Kidney (tissue), 13 donors: ENCODE measurements at regions not wholly inside any gene's neighbourhood (a gene's known extent, or its start where the extent isn't known, plus 50 kb on each side); places are given as distances from the start of the nearest gene placed in this dataset.

ENCODE experiments used
- DNase-seq, 5 donors: peaks; one replicate each; pipeline ENCODE4 v3.0.0-alpha.2; 2013 to 2020
- FAIRE-seq: peaks from 2 replicates; lab custom pipeline; 2012; peaks lifted over from hg19 to GRCh38; lab: Jason Lieb, UNC
- H3K27ac ChIP-seq, 2 donors: one replicate each; pipeline ENCODE4 v1.7.0; 2013; ENCODE audit warnings: low read depth in 2 of 2, low read length in 2 of 2, inconsistent platforms in 1 of 2
- H3K27me3 ChIP-seq: one replicate; pipeline ENCODE4 v1.7.1; 2013; ENCODE audit warnings: low read length, inconsistent platforms; ENCODE audit not compliant: control insufficient read depth, insufficient read depth
- H3K36me3 ChIP-seq, 3 donors: one replicate each; pipeline versions ENCODE4 v1.7.0 to v1.7.1; 2013; ENCODE audit warnings: low read length in 3 of 3, control low read depth in 1 of 3, inconsistent platforms in 1 of 3; ENCODE audit not compliant: insufficient read depth in 3 of 3, control insufficient read depth in 2 of 3
- H3K4me1 ChIP-seq, 3 donors: one replicate each; pipeline versions ENCODE4 v1.7.0 to v1.7.1; 2013; ENCODE audit warnings: low read length in 3 of 3, inconsistent platforms in 1 of 3, low read depth in 1 of 3; ENCODE audit not compliant: control insufficient read depth in 2 of 3, insufficient read depth in 2 of 3
- H3K4me3 ChIP-seq, 3 donors: one replicate each; pipeline versions ENCODE4 v1.7.0 to v1.8.1; 2013; ENCODE audit warnings: low read length in 3 of 3, control low read depth in 1 of 3, inconsistent platforms in 1 of 3
- H3K9ac ChIP-seq, 3 donors: one replicate each; pipeline versions ENCODE4 v1.7.0 to v1.7.1; 2013; ENCODE audit warnings: low read length in 3 of 3, control low read depth in 1 of 3, inconsistent platforms in 1 of 3
- H3K9me3 ChIP-seq, 3 donors: one replicate each; pipeline versions ENCODE4 v1.7.0 to v1.7.1; 2013; ENCODE audit warnings: low read length in 3 of 3, control low read depth in 1 of 3, inconsistent platforms in 1 of 3; ENCODE audit not compliant: control insufficient read depth in 2 of 3, insufficient read depth in 1 of 3
- intact Hi-C: fragments of 100-400 bp; cut with DNase I; formaldehyde crosslinking; loops from one replicate; pipeline ENCODE4 v1.11.1; 2022
- TF ChIP-seq, protein P1 (sequence below): IDR thresholded peaks from 3 replicates; pipeline ENCODE4 v1.5.1; 2012; ENCODE audit warnings: mild to moderate bottlenecking, moderate library complexity, borderline replicate concordance; ENCODE audit not compliant: insufficient read depth; ENCODE audit errors: extremely low read depth
- donor health status: control.
- donor health status: control.
- donor health status: control.
- donor health status: control.
- donor health status: control.
- donor health status: DM: yes; HTN: yes; CAD: no.
- donor health status: Normal renal cell carcinoma (clear cell type).

DNA sequence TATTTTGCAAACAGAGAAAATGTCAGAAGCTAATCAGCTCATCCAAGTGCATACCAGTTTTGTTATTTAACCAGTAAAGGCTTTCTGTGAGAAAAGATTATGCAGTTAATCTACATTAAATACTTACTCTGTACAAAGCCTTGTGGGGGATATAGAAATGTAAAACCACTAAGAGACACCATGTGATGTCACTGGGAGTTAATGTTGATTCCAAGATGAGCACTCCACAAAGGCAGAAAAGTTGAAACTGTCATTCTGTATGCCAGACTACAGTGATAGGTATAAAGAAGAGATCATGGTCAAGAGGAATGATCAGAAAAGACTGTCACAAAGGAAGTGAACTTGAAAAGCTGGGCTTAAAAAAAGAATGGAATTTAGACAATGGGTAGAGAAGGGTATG, 100.3 kb upstream of the SGIP1 start:
- intact Hi-C loops, result no loop called here
- Histone ChIP-seq H3K36me3 (no peaks in the 10 kb centered on the region), H3K27me3 (no peaks in the 10 kb centered on the region), H3K4me1 (no peaks in the 10 kb centered on the region), H3K27ac (no peak overlapping the region), H3K9me3 (no peaks in the 10 kb centered on the region), H3K4me3 (no peak overlapping the region), H3K9ac (no peak overlapping the region)
- DNase-seq (no peak), FAIRE-seq (no peak)
- TF ChIP-seq, protein P1, sequence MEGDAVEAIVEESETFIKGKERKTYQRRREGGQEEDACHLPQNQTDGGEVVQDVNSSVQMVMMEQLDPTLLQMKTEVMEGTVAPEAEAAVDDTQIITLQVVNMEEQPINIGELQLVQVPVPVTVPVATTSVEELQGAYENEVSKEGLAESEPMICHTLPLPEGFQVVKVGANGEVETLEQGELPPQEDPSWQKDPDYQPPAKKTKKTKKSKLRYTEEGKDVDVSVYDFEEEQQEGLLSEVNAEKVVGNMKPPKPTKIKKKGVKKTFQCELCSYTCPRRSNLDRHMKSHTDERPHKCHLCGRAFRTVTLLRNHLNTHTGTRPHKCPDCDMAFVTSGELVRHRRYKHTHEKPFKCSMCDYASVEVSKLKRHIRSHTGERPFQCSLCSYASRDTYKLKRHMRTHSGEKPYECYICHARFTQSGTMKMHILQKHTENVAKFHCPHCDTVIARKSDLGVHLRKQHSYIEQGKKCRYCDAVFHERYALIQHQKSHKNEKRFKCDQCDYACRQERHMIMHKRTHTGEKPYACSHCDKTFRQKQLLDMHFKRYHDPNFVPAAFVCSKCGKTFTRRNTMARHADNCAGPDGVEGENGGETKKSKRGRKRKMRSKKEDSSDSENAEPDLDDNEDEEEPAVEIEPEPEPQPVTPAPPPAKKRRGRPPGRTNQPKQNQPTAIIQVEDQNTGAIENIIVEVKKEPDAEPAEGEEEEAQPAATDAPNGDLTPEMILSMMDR, result no peak

DNA sequence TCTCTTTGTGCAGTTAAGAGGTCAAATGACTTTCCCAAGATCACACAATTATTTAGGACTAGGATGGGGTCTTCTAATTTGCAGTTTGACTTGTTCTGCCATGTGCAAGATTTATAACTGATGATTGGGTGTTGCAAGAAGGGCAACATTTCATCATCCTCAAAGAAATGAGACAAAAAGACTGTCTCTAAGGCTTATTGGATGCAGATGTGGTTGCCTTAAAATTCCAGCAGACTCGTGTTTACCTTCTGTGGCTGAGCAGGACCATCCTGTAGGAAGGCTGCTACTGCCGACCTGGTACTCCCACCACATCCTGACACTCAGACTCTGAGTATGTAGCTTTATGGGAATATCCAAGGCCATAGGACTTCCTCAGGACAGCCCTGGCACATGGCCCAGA, 99.9 kb upstream of the SGIP1 start:
- Histone ChIP-seq H3K4me1 (no peaks in the 10 kb centered on the region), H3K9ac (no peak overlapping the region), H3K9me3 (no peaks in the 10 kb centered on the region), H3K27me3 (no peaks in the 10 kb centered on the region), H3K36me3 (no peaks in the 10 kb centered on the region), H3K4me3 (no peak overlapping the region), H3K27ac (no peak overlapping the region)
- FAIRE-seq (no peak), DNase-seq (no peak)
- TF ChIP-seq, protein P1, result no peak
- intact Hi-C loops, result no loop called here

DNA sequence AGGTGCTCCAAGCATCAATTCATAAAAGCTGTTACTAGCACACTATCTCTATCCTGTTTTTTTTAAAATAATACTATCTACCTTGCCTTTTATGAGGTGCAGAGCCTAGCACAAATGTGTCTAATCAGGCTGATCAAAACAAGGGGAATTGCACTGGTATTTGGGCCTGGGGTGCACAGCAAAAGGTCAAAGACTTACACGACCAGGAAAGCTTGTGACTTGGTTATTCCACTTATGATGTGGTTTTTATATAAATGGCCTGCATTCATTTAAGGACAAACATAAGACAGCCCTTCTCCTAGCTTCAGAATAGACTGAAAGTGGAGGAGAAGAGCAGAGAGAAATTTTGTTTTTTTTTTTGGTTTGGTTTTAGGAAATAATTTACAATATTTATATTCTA, 98.4 kb upstream of the SGIP1 start:
- no peak overlapping the region for H3K4me3 ChIP-seq
- H3K9ac ChIP-seq, result no peak overlapping the region
- DNase-seq, result no peak
- H3K9me3 ChIP-seq, result no peaks in the 10 kb centered on the region
- no peak overlapping the region for H3K27ac ChIP-seq
- no peak for FAIRE-seq
- H3K27me3 ChIP-seq, result no peaks in the 10 kb centered on the region
- intact Hi-C loops, result no loop called here
- no peaks in the 10 kb centered on the region for H3K36me3 ChIP-seq
- TF ChIP-seq, protein P1, result no peak
- no peaks in the 10 kb centered on the region for H3K4me1 ChIP-seq
